ENCODE measurements at regions not wholly inside any gene's neighbourhood (a gene's known extent, or its start where the extent isn't known, plus 50 kb on each side); places are given as distances from the start of the nearest gene placed in this dataset.

GRCh38 chr7:35553519-35553918 lies 141.4 kb downstream of the HERPUD2 start:
- no peaks in the 10 kb centered on the region for H3K9me3 ChIP-seq (replicated peaks; ENCODE audit: control insufficient read depth, insufficient read depth, low read length)
- H3K9ac ChIP-seq (ENCODE audit: control insufficient read depth, insufficient read depth, low read length): no peak overlapping the region
- H3K4me1 ChIP-seq (ENCODE audit: control insufficient read depth, insufficient read depth, low read length): no peaks in the 10 kb centered on the region
- TF ChIP-seq MLLT1 (IDR thresholded peaks at IDR 0.05) (no peak), CBFB (IDR thresholded peaks at IDR 0.05; ENCODE audit: low read depth) (no peak), IRF3 (IDR thresholded peaks at IDR 0.05) (no peak), CHD2 (IDR thresholded peaks at IDR 0.05; ENCODE audit: borderline replicate concordance, low read depth, low read length) (no peak), CTCF (IDR thresholded peaks at IDR 0.05 in 2 of 3, conservative IDR thresholded peaks at IDR 0.05 in 1 of 3; ENCODE audit: control insufficient read depth in 2 of 3, extremely low read depth in 1 of 3, insufficient read depth in 1 of 3, low read depth in 3 of 3, low read length in 3 of 3) (no peak), MTA3 (IDR thresholded peaks at IDR 0.05; ENCODE audit: borderline replicate concordance, low read length) (no peak), BHLHE40 (IDR thresholded peaks at IDR 0.05; ENCODE audit: borderline replicate concordance in 1 of 2, low read depth in 2 of 2, low read length in 1 of 2) (no peak), ASH2L (IDR thresholded peaks at IDR 0.05; ENCODE audit: borderline replicate concordance, low read depth) (no peak), ZNF384 (IDR thresholded peaks at IDR 0.05; ENCODE audit: borderline replicate concordance, low read depth, low read length) (no peak), RAD51 (IDR thresholded peaks at IDR 0.05) (no peak)
- H3K27ac ChIP-seq (ENCODE audit: control insufficient read depth, insufficient read depth): no peak overlapping the region
- in situ Hi-C loops (cut with MboI): no loop called here
- H3K79me2 ChIP-seq (ENCODE audit: control insufficient read depth, insufficient read depth, low read length): no peaks in the 10 kb centered on the region
- H3K4me2 ChIP-seq (ENCODE audit: control insufficient read depth, insufficient read depth): no peak overlapping the region
- no TSS peak for BruUV-seq (replicated peaks)
- SMC1A ChIA-PET (ENCODE audit: uncharacterized antibody, unreplicated experiment): interaction anchor here (1.2 kb wide), 1 partner anchor 8 kb away, joined by 4 read pairs; no protein-coding TSS in a partner anchor
- no peaks in the 10 kb centered on the region for H4K20me1 ChIP-seq (ENCODE audit: control insufficient read depth, insufficient read depth)
- CTCF ChIA-PET: interaction anchor here (1.4 to 1.7 kb wide), 2 partner anchors 9 to 16 kb away, joined by 6 to 9 read pairs; no protein-coding TSS in a partner anchor
- no peak for FAIRE-seq
- no peak for ATAC-seq
- DNase-seq (ENCODE audit: low read depth, low spot score): no peak
- H3K4me3 ChIP-seq: no peak overlapping the region
- POLR2A ChIA-PET: no interaction called here
- intact Hi-C loops (cut with micrococcal nuclease; ENCODE audit: unreplicated experiment): no loop called here
- H2AFZ ChIP-seq (ENCODE audit: control insufficient read depth, low read depth, low read length): no peak overlapping the region
- RAD21 ChIA-PET (ENCODE audit: unreplicated experiment): no interaction called here
- no peaks in the 10 kb centered on the region for H3K36me3 ChIP-seq (ENCODE audit: control insufficient read depth in 2 of 2, insufficient read depth in 2 of 2, low read length in 1 of 2)
- WGBS (ENCODE audit: insufficient coverage, insufficient replicate concordance, low lambda C conversion rate, missing lambda C conversion rate): 48% methylated on average over 2 of the region's 2 CpGs
- no peaks in the 10 kb centered on the region; a peak in 2 of 4 replicates for H3K27me3 ChIP-seq (replicated peaks in 1 of 2; ENCODE audit: control insufficient read depth in 2 of 2, insufficient read depth in 2 of 2, low read length in 1 of 2)

Measured in GM12878 (cell line).